Vagina (tissue), 2 donors: ENCODE measurements at regions not wholly inside any gene's neighbourhood (a gene's known extent, or its start where the extent isn't known, plus 50 kb on each side); places are given as distances from the start of the nearest gene placed in this dataset.
A peak's percentile ranks its signal among the peaks of the same experiment; 100 is the strongest.

Source experiments
- DNase-seq, 2 donors: peaks; one replicate each; pipeline ENCODE4 v3.0.0-alpha.2; 2017; ENCODE audit errors: extremely low spot score in 2 of 2
- H3K27ac ChIP-seq: fragments of 200-600 bp; sonication (generic); one replicate; pipeline ENCODE4 v1.5.1; 2019
- H3K27me3 ChIP-seq: fragments of 200-600 bp; sonication (generic); one replicate; pipeline ENCODE4 v1.5.1; 2019
- H3K36me3 ChIP-seq, 2 donors: fragments of 200-600 bp; sonication (generic); one replicate each; pipeline ENCODE4 v1.5.1; 2017 to 2019
- H3K4me1 ChIP-seq: fragments of 200-600 bp; sonication (generic); one replicate; pipeline ENCODE4 v1.5.1; 2019
- H3K4me3 ChIP-seq, 2 donors: fragments of 200-600 bp; sonication (generic); 1 replicate in 1 of 2; 2 replicates in 1 of 2; pipeline ENCODE4 v1.5.1; 2016 to 2019
- H3K9me3 ChIP-seq: fragments of 200-600 bp; sonication (generic); one replicate; pipeline ENCODE4 v1.5.1; 2019
- POLR2A ChIP-seq, 2 donors: fragments of 450-650 bp; IDR thresholded peaks; one replicate each; pipeline ENCODE4 v1.6.1; 2017; ENCODE audit warnings: antibody characterized with exemption in 2 of 2, mild to moderate bottlenecking in 2 of 2, moderate library complexity in 2 of 2
- POLR2AphosphoS5 ChIP-seq, 2 donors: sonication (generic); formaldehyde crosslinking; IDR thresholded peaks; one replicate each; pipeline ENCODE4 v1.9.0; 2017; ENCODE audit warnings: antibody characterized with exemption in 2 of 2, mild to moderate bottlenecking in 2 of 2, low read depth in 1 of 2; ENCODE audit not compliant: insufficient read depth in 1 of 2
- intact Hi-C: fragments of 100-400 bp; cut with DNase I; formaldehyde crosslinking; loops from one replicate; pipeline ENCODE4 v1.15.1; 2023
- TF ChIP-seq, protein P1 (sequence below), 3 experiments: fragments of 450-650 bp in 2 of 3; fragments of 200-600 bp in 1 of 3; sonication (generic) in 1 of 3; IDR thresholded peaks; one replicate each; pipeline ENCODE4 v1.5.1; 2017 to 2019; ENCODE audit warnings: antibody characterized with exemption in 3 of 3, mild to moderate bottlenecking in 2 of 3, moderate library complexity in 2 of 3

DNA sequence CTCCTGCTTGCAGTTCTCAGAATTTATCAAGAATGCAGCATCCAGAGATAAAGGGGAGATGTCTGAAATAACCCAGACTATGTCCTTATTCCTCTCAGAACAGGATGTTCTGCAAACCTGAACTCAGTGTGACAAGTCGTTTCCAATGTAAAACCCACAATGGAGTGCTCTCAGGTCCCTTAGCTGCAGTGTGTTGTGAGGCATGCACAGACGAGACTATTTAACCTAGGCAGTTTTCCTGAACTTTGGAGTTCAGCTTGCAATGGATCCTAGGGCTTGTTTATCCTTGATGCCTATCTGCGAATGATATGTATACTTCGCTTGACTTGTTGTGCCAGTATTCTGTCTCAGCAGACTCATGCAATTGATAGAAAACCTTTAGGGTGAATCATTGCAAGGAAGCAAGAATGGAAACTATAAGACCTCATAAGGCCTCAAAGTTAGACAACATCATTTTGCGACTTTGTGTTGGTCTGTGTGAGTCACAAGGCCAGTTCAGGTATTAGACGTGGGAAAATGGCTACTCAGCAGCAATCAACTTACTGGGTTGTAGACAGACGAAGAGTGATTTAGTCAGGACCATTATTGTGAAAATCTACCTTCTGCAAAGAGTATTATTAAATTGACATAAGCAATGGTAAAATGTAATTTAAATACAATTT is 2439.9 kb upstream of the PCDH20 start:
- Histone ChIP-seq H3K27ac (no peak overlapping the region), H3K4me3 (no peak overlapping the region), H3K36me3 (no peaks in the 10 kb centered on the region), H3K27me3 (no peaks in the 10 kb centered on the region), H3K4me1 (no peaks in the 10 kb centered on the region), H3K9me3 (no peaks in the 10 kb centered on the region)
- DNase-seq: no peak
- TF ChIP-seq, protein P1, sequence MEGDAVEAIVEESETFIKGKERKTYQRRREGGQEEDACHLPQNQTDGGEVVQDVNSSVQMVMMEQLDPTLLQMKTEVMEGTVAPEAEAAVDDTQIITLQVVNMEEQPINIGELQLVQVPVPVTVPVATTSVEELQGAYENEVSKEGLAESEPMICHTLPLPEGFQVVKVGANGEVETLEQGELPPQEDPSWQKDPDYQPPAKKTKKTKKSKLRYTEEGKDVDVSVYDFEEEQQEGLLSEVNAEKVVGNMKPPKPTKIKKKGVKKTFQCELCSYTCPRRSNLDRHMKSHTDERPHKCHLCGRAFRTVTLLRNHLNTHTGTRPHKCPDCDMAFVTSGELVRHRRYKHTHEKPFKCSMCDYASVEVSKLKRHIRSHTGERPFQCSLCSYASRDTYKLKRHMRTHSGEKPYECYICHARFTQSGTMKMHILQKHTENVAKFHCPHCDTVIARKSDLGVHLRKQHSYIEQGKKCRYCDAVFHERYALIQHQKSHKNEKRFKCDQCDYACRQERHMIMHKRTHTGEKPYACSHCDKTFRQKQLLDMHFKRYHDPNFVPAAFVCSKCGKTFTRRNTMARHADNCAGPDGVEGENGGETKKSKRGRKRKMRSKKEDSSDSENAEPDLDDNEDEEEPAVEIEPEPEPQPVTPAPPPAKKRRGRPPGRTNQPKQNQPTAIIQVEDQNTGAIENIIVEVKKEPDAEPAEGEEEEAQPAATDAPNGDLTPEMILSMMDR (IDR thresholded peaks at IDR 0.05): no peak
- intact Hi-C loops: no loop called here

DNA sequence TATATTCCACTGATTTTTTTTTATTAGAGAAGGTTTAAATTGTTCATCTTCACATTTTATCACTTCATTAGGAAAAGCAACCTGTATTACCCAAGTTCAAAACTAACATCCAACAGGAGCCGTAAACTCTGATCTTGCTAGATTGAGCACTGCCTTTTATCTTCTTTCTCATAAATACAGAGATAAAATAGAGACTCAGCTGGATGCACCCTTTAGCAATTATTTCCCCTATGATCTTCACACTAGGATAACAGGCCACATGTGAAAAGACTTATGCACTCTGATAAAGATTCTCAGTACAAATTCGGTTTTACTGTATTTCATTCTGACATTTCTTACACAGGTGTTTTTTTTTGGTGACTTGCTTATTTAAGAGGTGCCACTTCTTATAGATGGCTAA is 2438.2 kb upstream of the PCDH20 start:
- intact Hi-C loops: no loop called here

DNA sequence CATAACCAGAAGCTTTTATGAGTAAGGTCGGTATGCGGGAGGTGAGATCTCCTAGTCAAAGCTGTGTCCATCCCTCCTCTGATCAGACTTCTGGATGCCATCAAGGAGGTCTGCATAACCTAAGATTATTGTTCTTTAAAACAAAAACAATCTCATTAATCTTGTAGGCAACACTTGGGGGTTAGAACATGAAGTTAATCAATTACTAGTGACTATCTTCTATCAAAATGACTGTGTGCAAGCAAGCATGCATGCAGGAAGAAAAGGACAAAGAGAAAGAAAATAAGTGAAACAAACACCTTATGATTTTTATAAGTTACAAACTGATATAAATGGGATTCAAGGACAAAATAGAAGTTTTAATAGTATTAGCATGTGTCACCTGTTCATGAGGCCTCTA is 2435.9 kb upstream of the PCDH20 start:
- H3K27ac ChIP-seq: no peak overlapping the region

More for the DNA sequence above, 2438.2 kb upstream of the PCDH20 start:
- Histone ChIP-seq H3K27ac (no peak overlapping the region), H3K4me3 (no peak overlapping the region), H3K4me1 (no peaks in the 10 kb centered on the region), H3K27me3 (no peaks in the 10 kb centered on the region), H3K9me3 (no peaks in the 10 kb centered on the region), H3K36me3 (no peaks in the 10 kb centered on the region)
- TF ChIP-seq, protein P1 (IDR thresholded peaks at IDR 0.05): no peak
- TF ChIP-seq POLR2A (IDR thresholded peaks at IDR 0.05) (no peak), POLR2AphosphoS5 (IDR thresholded peaks at IDR 0.05; ENCODE audit: insufficient read depth in 1 of 2, low read depth in 1 of 2) (no peak)
- DNase-seq: no peak

DNA sequence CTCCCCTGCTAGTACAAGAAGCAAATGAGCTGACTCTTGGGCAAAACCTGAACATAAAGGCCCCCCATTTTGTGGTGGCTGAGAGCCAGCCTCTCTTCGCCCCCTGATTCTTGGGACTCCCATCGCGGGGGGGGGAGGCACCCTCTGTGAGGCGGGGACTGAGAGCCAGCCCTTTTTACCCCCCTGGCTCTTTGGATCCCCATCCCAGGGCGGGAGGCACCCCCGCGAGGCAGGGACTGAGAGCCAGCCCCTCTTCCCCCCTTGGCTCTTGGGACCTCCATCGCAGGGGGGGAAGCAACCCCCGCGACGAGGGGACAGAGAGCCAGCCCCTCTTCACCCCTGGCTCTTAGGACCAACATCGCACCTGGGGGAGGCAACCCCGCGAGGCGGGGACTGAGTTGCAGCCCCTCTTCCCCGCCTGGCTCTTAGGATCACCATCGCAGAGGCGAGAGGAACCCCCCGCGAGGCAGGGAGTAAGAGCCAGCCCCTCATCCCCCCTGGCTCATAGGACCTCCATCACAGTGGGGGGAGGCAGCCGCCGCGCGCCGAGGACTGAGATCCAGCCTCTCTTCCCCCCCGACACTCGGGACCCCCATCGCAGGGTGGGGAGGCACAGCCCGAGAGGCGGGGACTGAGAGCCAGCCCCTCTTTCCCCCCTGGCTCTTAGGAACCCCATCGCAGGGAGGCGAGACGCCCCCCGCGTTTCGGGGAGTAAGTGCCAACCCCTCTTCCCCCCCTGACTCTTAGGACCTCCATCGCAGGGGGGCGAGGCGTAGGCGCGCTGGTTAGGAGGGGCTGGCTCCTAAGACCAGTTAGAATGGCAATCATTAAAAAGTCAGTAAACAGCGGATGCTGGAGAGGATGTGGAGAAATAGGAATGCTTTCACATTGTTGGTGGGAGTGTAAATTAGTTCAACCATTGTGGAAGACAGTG is 2428.4 kb upstream of the PCDH20 start:
- intact Hi-C loops: no loop called here
- Histone ChIP-seq H3K4me1 (no peaks in the 10 kb centered on the region), H3K9me3 (no peaks in the 10 kb centered on the region), H3K36me3 (no peaks in the 10 kb centered on the region), H3K27ac (no peak overlapping the region), H3K27me3 (no peaks in the 10 kb centered on the region), H3K4me3 (no peak overlapping the region)
- peak in 1 of 2 donors; percentile 88 for DNase-seq
- TF ChIP-seq POLR2A (IDR thresholded peaks at IDR 0.05): no peak

More for the DNA sequence above, 2435.9 kb upstream of the PCDH20 start:
- H3K4me1 ChIP-seq: no peaks in the 10 kb centered on the region
- no peak overlapping the region for H3K4me3 ChIP-seq
- no peaks in the 10 kb centered on the region for H3K27me3 ChIP-seq
- no peaks in the 10 kb centered on the region for H3K9me3 ChIP-seq
- TF ChIP-seq, protein P1 (IDR thresholded peaks at IDR 0.05): no peak
- TF ChIP-seq POLR2A (IDR thresholded peaks at IDR 0.05) (no peak), POLR2AphosphoS5 (IDR thresholded peaks at IDR 0.05; ENCODE audit: insufficient read depth in 1 of 2, low read depth in 1 of 2) (no peak)
- DNase-seq: no peak
- no peaks in the 10 kb centered on the region for H3K36me3 ChIP-seq
- intact Hi-C loops: no loop called here

DNA sequence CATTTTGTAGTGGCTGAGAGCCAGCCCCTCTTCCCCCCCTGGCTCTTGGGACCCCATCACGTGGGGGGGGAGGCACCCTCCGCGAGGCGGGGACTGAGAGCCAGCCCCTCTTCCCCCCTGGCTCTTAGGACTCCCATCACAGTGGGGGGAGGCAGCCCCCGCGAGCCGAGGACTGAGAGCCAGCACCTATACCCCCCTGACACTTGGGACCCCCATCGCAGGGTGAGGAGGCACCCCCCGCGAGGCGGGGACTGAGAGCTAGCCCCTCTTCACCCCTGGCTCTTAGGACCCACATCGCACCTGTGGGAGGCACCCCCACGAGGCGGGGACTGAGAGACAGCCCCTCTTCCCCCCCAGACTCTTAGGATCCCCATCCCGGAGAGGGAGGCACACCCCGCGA is 2426.5 kb upstream of the PCDH20 start:
- no peaks in the 10 kb centered on the region for H3K36me3 ChIP-seq
- H3K27ac ChIP-seq: no peak overlapping the region
- no peaks in the 10 kb centered on the region for H3K4me1 ChIP-seq
- peak in 1 of 2 donors; percentile 81 for DNase-seq
- TF ChIP-seq POLR2A (IDR thresholded peaks at IDR 0.05): no peak
- TF ChIP-seq, protein P1 (IDR thresholded peaks at IDR 0.05): no peak
- TF ChIP-seq POLR2AphosphoS5 (IDR thresholded peaks at IDR 0.05; ENCODE audit: insufficient read depth in 1 of 2, low read depth in 1 of 2): no peak
- intact Hi-C loops: no loop called here
- no peaks in the 10 kb centered on the region for H3K9me3 ChIP-seq
- H3K27me3 ChIP-seq: no peaks in the 10 kb centered on the region
- H3K4me3 ChIP-seq: no peak overlapping the region
